Stimulated activated CD4-positive, alpha-beta T cell treated with anti-CD3 and anti-CD28 coated beads, Interleukin-4, amount 100 ng/mL, for 24 hours (primary cell): ENCODE measurements at regions not wholly inside any gene's neighbourhood (a gene's known extent, or its start where the extent isn't known, plus 50 kb on each side); places are given as distances from the start of the nearest gene placed in this dataset.
A peak's percentile ranks its signal among the peaks of the same experiment; 100 is the strongest.

ENCODE experiments used
- DNase-seq: peaks from one replicate; pipeline ENCODE4 v3.0.0-alpha.2; 2020

DNA sequence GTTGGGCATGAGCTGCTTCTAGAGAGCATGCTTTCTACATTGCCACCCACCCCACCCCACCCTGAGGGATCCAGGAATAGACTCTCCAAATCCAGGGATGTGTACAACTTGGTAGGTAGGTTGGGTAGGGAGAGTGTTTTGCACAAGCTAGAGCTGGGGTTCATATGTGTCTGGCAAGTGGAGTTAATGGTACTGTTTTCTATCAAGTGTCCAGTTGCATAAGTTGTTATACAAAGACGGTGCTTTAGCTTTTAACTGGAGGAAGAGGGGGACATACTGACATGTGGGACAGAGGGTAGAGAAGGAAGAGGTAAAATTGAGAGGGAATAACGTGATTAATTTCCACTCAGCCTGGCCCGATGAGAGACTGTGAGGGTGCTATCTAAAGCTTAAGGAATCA, 51.0 kb upstream of the TNC start:
- DNase-seq, result no peak

DNA sequence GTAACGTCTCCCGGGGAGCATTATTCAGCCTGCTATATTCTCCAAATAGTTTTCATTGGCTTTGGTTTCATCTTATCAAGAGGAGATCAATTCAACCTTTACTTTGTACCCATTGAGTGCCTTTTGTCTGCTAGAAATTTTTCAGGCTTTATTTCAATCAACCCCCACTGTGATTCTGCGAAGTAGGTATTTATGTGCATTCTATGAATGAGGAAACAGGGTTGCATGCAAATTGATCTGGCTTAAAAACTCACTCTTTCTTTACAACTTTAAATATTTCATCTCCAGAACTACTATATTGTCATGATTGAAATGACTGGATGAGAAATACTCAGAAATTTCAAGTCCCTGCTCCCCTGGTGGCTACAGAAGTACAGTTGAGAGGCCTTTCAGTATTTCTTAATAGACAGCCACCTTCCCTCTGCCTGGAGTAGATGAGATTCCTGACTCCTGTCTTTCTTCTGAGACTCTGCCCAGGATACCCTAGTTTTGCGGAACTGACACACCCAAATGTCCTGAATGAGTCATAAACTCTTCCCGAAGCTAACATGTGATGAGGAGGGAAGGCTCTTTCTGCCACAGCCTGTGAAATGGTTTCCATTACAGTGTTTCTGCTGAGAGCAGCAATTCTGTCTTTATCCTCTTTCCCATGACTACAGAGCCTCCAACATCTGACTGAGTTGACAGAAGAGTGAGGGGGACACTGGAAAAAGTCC, 52.6 kb upstream of the TNC start:
- DNase-seq, result no peak

GRCh38 chr9:115171921-115172388, 54.0 kb upstream of the TNC start:
- DNase-seq, result no peak

DNA sequence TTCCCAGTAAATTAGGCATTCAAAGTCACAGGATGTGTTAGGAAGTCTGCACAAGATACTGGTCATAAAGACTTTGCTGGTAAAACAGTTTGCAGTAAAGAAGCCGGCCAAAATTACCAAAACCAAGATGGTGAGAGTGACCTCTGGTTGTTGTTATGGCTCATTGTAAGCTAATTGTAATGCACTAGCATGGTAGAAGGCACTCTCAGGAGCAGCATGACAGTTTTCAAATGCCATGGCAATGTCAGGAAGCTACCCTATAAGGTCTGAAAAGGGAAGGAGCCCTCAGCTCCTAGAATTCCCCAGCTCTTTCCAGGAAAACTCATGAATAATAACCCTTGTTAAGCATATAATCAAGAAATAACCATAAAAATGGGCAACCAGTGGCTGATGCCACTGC, 64.3 kb upstream of the TNC start:
- no peak for DNase-seq

- DNase-seq, result no peak
Observed at GRCh38 chr9:115183436-115183835, 65.5 kb upstream of the TNC start.

GRCh38 chr9:115189686-115190085, 71.7 kb upstream of the TNC start:
- DNase-seq, result no peak

DNA sequence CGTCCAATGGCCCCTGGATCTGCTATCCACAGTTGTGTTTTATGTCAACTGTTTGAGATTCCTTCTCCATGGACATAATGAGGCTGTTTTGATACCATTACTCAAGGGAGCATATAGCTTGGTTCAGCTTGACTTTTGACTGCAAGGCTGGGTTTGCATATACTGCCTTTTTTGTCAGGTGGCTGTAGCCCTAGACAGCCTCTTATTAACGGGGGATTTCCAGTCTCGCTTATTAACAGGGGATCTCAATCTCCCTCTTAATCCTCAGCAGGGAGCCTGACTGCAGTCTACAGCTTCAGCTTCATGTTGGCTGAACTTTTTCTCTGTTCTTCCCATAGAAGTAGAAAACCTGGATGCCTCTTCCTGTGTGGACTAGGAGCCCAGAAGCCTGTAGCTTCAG, 73.7 kb upstream of the TNC start:
- DNase-seq, result no peak

- no peak for DNase-seq
Observed at GRCh38 chr9:115192280-115192679, 74.3 kb upstream of the TNC start.

- DNase-seq, result no peak
Observed at GRCh38 chr9:115192835-115193525, 75.0 kb upstream of the TNC start.

DNA sequence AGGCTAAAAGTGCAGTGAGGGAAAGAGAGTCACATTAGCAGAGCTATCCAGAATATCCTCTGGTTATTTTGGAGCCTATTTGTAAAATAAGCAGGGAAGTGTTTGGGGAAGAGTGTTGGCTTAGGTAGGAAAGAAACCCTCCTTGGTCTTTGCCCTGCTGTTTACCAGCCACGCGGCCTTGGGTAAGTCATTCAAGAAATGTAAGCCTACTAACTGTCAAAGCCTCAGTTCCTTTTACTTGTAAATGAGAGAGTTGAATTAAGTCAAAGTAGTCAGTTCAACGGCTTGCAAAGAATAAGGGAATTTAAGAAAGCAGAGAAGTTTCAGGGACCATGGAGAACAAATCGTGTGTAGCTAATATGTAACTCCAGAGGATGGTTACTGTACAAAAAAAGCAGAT, 75.8 kb upstream of the TNC start:
- DNase-seq, result no peak

- DNase-seq, result no peak
Observed at GRCh38 chr9:115194216-115194615, 76.3 kb upstream of the TNC start.

DNA sequence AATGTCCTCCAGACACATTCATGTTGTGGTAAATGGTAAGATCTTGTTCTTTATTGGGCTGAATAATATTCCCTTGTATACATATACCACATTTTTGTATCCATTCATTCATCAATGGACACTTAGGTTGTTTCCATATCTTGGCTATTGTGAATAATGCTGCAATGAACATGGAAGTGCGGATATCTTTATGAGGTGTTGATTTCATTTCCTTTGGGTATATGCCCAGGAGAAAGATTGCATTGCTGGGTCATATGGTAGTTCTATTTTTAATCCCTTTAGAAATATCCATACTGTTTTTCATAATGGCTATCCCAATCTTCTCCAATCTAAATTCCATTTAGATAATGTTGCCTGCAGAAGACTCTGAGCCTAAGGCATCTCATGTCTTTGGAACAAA, 78.0 kb upstream of the TNC start:
- no peak for DNase-seq

DNA sequence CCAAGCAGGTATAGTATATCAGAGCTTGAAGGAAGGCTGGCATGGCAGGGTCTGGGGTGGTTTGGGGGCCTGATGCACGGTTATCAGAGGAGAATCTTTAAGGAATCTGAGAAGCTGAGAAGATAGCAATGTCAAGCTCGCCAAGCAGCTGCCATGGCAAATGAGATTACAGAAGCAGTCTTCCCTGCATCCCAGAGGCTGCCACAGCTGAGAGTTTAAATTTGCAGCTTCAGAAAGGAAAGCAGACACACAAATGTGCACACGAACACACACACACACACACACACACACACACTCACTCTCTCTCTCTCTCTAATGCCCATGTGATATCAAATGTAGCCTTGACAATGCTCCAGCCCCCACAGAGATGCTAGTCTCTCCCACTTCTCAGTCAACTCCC, 79.0 kb upstream of the TNC start:
- DNase-seq, result no peak

DNA sequence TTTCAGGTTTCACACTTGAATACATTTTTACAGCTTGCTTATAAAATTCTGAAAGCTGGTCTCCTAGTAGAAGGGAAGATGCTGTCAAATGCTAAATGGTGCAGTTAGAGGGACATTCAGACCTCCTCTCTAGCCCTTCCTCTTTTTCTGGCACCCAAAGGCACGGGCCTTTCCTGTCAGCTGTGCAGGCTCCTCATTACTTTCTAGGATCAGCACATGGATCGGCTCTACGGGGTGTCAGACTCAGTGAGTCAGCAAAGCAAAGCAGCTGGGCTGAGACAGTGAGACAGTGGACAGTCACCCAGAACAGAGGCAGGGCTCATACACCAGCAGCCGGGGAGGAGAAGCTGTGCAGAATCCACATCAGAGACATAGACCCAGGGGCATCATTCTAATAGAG, 80.0 kb upstream of the TNC start:
- no peak for DNase-seq

GRCh38 chr9:115200711-115201505, 83.0 kb upstream of the TNC start:
- DNase-seq, result no peak

GRCh38 chr9:115202181-115202580, 84.2 kb upstream of the TNC start:
- DNase-seq, result no peak

DNA sequence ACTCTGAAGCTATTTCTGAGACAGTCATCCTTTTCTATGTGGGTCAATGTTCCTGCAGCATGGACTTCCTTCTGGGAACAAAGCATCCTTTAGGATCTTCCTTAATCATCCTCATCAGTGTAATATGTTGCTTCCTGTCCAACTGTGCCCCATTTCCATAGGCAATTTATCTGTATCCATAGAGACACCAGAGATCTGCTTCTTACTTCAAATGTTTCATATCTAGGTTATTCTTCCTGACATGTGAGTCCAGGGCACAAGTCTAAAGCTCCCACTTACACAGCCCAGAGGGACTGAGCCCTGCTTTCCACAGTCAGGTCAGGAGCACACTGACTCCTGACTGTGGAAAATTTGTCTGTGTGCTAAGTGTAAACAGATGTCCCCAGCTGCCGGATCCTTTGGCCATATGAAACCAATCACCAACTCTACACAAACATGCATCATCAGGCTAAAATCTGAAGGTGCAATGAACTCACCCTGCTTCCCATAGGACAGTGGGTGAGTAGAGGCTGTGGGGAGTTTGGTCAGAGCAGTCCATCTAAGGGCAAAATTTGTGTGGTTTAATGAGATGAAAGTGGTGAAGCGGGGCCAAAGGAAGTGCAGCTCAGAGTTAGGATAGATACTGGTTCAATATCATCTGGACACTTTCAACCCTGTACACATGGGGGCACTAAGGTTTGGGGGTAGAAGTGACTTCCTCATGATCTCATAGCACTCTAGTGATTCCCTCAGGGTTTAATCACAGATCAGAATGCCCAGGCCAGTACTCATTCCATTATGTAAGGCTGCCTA, 85.2 kb upstream of the TNC start:
- DNase-seq, result no peak

DNA sequence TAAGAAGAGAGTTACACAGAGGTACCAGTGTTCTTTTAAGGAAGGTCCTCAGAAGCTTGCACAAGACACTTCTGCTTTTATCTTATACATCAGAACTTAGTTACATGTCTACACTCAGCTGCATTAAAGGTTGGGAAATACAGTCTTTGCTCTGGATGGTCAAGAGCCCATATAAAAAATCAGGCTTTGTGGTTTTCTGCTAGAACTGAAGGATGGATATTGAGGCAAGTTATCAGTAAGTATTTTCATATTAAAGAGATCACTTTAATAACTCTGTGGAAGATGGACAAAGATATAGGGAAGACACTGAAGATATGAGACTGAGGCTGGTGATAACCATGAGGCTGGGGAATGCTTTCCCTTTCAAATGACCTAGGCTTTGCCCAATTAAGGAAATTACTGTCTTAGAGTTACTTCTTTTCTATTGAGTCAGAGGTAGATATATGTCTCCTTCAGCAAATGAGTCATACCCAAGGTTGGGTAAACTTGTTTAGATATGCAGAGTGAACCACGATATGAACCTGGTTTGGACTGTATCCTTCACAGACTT, 87.0 kb upstream of the TNC start:
- DNase-seq, result no peak

- no peak for DNase-seq
Observed at GRCh38 chr9:115207003-115207836, 89.3 kb upstream of the TNC start.

DNA sequence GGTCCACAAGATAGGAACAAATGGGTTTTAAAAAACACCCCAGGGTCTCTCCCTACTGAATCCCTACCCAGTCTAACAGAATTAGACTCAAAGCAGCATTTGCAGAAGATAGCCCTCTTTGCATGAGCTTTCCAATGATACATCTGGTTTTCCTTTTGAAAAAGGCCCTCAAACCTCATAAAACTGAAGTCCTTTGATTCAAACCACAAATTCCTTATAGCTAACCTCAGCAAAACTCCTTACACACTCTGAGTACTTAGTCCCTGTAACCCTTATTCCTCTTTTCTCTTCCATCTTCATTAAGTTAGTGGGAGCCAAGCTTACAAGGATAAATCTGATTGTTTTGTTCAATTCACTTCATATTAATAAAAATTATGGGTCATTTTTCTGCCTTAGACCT, 90.5 kb upstream of the TNC start:
- DNase-seq, result no peak

GRCh38 chr9:115209601-115210306, 91.8 kb upstream of the TNC start:
- peak; percentile 7 for DNase-seq
